ENCODE measurements at regions not wholly inside any gene's neighbourhood (a gene's known extent, or its start where the extent isn't known, plus 50 kb on each side); places are given as distances from the start of the nearest gene placed in this dataset.
"Not testable (repeated sequence)": the region's sequence is repeated elsewhere in the genome, so short reads cannot be mapped to it uniquely, and the experiment has no call there.

DNA sequence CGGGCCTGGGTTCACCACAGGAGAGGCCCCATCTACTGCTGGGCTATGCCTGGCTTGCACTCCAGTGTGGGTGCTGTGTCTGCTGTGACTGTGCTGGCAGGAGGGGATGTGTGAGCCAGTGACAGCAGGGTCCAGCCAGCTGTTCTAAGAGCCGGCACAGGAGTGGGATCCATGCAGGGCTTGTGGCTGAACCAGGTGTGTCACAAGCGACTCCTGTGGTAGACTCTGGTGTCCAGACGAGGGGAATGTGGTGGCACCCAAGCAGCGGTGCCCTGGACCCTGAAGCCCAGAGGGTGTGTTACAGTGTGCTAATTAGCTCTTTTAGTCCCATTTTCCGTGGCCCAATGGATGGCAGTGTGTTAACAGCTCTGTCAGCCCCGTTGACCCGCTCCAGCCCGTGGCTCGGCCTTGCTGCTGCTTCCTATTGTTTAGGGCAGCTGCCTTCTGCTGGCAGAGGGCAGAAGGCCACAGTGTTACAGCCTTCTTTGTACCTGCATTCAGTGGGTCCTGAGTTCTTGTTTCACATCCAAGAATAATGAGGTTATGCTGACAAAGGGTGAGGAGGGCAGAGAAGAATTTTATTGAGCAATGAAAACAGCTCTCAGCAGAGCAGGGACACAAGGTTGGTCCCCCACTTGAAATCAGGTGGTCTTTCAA lies 78.5 kb upstream of the RNU6-1 start:
- DNase-seq (ENCODE audit: low spot score): no peak

DNA sequence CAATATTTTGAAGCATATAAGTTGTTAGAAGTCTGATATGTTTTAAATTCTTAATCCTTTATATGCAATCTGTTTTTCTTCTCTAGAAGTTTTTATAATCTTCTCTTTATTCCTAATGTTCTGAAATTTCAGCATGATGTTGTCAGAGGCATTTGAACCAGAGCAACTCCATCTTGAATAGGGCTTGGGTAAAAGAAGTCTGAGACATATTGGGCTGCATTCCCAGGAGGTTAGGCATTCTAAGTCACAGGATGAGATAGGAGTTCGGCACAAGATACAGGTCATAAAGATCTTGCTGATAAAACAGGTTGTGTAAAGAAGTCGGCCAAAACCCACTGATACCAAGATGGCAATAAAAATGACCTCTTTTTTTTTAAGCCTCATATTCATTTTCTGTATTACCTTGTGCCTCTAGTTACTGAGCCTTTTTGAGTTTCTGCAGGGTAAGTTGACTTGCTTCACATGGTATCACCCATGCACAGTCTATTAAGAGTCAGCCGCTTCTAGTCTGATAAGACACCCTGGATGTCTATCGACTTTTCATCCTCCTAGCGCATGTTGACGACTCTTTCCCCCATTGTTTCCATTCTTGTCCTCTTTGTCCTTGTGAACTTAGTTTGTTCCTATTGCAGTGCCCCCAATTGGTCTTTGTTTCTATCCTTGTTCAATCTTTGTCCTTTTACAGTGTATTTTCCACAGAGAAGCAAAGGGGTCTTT lies 80.8 kb upstream of the RNU6-1 start:
- no peak for DNase-seq (ENCODE audit: low spot score)

DNA sequence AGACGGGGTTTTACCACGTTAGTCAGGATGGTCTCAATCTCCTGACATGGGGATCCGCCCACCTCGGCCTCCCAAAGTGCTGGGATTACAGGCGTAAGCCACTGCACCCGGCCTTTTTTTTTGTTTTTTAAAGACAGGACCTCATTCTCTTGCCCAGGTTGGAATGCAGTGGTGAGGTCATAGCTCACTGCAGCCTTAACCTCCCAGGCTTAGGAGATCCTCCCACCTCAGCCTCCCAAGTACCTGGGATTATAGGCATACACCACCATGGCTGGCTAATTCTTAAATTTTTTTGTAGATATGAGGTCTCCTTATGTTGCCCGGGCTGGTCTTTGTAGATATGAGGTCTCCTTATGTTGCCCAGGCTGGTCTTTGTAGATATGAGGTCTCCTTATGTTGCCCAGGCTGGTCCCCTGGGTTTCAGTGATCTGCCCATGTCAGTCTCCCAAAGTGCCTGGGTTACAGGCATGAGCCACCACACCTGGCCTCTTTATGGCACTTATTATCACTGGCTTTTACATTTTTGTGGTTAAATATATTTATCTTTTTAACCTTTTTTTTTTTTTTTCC lies 82.3 kb upstream of the RNU6-1 start:
- no peak for DNase-seq (ENCODE audit: low spot score)

DNA sequence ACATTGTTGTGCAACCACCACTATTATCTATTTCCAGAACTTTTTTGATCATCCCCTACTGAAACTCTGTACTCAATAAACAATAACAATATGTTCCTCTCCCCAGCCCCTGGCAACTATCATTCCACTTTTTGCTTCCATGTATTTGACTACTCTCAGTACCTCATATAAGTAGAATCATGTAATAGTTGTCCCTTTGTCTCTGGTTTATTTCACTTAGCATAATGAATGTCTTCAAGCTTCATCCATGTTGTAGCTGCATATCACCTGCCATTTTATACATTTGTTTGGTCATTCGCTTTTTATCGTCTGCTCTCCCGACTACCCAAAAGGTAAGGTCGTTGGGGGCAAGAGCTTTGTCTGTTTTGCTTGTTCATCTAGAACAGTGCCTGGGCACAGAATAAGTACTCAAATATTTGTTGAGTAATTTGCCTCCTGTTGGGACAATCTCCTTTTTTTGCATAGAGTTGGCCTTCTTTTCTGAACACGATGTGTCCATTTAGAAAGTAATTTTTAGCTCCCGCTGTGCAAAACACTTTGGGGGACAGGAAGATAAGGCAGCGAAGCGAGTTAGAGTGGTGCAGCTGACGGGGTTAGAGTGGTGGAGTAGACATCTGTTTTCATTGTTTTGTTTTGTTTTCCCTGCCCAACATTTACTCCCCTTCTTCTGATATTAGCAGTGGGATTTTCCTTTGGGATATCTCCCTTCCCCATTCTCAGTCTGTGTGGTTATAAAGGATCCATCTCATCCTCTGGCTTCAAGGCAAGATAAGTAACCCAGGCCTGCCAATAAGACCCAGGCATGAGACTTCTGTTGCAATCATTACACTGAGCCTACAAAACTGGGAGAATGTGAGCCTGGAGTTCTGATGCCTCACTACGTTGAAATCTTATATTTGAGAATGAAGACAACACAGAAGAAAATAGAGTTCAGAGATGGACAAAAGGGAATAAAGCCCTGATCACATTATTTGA lies 83.4 kb upstream of the RNU6-1 start:
- no peak for DNase-seq (ENCODE audit: low spot score)

DNA sequence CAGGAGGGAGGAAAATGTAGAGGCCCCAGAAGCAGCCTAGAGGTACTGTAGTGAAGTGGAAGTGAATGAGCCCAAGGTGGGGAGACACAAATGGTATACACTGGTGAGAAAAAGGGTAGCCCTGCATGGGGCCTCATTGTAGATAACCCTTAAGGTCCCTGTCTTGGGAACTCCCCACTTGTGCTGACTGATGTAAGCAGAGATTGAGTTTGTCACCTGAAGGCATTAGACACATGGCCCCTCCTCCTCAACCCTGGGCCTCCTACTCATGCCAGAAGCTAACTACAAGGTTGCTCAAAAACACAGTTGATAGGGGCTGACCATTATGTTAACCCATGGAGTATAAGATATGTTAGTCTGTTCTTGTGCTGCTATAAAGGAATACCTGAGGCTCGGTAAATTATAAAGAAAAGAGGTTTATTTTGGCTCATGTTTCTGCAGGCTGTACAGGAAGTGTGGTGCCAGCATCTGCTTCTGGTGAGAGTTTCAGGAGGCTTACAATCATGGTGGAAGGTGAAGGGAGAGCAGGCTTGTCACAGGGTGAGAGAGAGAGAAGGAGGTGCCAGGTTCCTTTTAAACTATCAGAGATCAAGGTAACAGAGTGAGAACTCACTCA lies 84.6 kb upstream of the RNU6-1 start:
- no peak for DNase-seq (ENCODE audit: low spot score)

DNA sequence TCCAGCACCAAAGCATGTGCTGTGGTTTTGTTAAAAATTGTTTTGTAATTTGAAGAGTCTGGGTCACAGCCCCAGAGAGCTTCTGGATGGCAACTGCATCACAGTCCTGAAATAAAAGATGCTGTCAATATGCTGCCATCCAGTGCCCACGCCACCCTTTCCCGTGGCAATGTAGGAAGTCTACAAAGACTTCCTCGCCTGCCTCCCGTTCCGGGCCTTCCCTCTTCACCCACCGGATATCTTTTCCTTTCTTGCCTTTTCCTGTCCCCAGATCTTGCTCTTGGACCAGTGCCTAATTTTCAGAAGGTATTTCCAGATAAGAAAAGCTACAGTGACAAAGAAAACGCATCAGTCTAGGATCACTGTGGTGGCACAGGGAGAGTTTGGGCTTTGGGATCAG lies 85.3 kb upstream of the RNU6-1 start:
- DNase-seq (ENCODE audit: low spot score): no peak

DNA sequence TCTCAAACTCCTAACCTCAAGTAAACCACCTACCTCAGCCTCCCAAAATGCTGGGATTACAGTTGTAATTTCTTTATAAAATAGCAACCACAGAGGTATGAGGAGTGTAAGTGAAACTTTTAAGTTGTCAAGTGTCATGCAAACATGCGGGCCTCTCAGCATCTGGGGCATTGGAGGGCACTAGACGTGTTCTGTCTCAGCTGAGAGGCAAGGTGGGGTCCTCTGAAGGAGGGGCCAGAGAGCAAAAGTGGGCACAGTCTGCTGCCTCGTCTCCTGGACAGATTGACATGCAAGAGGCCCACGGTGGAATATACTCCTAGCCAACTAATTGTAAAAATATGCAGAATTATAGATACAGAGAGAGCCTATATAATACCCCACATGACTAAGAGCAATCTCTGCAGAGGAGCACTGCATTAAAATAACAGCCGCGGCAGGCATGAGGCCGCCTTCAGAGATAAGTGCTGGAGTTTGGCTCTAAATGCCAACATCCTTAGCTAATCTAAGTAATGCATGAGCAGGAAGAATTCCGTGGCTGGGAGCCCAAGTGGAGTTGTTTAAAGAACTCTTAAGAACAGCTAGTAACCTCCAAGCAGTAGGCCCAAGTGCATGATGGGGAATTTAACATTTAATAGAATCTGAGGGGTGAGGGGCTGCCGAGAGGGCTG lies 87.8 kb upstream of the RNU6-1 start:
- DNase-seq (ENCODE audit: low spot score): no peak

DNA sequence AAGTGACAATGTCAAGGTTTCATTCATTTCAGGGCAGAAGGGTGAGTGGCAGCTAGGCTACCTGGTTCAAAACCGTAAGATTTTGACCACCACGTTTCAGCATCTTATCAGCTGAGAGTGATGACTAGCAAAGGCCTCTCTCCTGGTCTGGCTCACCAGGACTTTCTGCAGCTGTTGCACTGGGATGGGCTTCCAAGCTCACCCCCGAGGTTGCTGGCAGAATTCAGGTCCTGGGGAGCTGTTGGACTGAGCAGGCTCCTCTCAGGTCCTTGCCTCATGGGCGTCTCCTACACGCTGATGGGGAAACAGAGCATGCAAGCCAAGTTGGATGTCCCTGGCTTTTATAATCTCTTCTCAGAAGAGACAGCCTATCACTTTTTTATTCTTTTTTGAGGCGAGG lies 88.8 kb upstream of the RNU6-1 start:
- DNase-seq (ENCODE audit: low spot score): no peak

DNA sequence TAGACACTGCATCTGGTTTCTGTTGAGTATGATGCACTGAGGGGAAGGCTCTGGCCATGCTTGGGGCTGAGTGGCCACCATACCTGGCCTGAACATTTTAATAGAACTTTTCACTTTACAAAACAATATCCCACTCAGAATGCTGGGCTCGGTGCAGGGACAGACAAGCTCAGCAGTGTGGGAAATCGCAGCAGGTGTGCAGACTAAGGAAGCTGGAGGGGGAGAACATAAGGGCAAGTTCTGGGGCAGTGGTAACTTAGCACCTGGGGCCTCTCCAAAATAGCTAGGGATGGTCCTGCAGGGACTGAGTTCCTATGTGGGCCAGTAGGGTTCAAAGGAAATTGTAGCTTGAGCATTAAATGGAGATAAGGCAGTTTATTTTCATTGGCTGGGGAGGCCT lies 90.9 kb upstream of the RNU6-1 start:
- no peak for DNase-seq (ENCODE audit: low spot score)

DNA sequence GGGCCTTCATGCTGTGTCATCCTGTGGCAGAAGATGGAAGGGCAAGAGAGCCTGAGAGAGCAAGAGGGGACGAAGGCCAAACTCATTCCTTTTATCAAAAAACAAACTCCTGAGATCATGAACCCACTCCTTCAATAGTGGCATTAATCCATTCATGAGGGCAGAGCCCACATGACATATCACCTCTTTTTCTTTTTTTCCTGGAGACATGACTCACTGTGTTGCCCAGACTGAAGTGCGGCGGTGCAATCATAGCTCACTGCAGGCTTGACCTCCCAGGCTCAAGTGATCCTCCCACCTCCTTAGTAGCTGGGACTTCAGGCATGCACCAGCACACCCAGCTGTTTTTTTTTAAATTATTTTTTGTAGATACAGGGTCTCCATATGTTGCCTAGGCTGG lies 92.0 kb upstream of the RNU6-1 start:
- peak; percentile 31 for DNase-seq (ENCODE audit: low spot score)

DNA sequence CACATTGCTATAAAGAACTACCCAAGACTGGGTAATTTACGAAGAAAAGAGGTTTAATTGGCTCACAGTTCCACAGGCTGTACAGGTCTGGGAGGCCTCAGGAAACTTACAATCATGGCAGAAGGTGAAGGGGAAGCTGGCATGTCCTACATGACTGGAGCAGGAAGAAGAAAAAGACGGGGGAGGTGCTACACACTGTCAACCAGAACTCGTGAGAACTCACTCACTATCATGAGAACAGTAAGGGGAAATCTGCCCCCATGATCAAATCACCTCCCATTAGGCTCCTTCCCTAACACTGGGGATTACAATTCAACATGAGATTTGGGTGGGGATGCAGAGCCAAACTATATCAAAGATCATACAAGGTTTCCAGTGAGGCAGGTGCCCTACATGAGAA lies 94.3 kb upstream of the RNU6-1 start:
- DNase-seq (ENCODE audit: low spot score): not testable (repeated sequence)

DNA sequence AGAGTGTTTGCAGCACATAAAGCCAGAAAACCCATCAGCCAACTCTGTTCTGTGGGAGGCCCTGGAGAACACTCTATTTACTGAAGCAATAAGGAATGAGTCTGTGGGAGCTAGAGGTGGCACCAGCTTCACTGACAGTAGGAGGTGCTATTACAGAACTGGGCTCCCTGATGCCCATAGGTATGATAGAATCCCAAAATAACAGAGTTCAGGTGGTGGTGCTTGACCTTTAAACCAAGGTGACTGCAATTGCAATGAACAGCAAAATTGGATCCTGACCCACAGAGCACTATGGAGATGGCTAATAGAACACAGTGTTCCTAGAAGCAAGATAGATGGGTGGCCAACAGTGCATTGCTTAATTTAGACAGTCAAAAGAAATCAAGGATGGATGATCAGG lies 95.4 kb upstream of the RNU6-1 start:
- no peak for DNase-seq (ENCODE audit: low spot score)

DNA sequence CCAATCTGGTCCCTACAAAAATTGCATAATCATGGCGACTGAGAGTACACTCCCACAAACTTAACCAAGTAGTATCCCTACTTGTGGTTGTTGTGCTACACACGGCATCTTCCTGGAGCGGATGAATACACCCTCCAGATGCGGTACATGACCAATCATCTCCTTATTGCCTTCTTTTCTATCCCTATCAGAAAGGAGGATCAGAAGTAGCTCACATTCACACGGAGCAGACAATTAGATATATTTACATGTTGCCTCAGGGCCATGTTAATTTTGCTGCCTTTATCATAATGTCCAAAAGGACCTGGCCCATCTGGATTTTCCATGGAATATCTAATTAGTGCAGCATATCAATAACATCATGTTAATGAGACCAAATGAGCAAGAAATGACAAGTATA lies 96.4 kb upstream of the RNU6-1 start:
- no peak for DNase-seq (ENCODE audit: low spot score)

DNA sequence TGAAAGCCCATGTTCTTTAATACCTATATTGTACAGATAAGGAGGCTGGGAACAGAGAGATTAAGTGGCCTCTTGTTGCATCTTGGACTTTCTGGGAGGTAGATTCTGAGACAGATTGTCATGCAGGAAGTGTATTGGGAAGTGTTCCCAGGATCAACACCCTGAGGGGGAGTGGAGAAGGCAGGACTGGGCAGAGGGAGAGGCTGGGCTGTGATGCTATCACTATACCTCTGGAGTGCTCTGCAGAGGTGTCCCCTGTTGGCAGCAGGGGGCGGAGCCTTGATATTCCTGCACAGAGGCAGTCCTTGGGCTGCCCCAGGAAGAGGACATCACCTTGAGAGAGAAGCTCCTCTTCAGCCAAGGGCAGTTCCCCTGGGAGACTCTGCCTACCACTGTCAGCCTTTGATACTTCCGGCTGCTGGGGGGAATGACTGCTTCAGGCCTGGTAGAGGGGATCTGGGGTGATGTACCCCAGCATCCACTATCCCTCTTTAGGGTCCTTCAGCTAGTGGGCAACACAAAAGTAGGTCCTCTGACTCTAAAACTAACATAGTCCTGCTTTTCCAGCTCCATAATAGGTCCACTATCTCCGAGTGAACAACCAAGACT lies 97.4 kb upstream of the RNU6-1 start:
- peak; percentile 48 for DNase-seq (ENCODE audit: low spot score)

DNA sequence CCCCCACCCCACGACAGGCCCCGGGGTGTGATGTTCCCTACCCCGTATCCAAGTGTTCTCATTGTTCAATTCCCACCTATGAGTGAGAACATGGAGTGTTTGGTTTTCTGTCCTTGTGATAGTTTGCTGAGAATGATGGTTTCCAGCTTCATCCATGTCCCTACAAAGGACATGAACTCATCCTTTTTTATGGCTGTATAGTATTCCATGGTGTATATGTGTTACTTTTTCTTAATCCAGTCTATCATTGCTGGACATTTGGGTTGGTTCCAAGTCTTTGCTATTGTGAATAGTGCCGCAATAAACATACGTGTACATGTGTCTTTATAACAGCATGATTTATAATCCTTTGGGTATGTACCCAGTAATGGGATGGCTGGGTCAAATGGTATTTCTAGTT lies 99.3 kb upstream of the RNU6-1 start:
- DNase-seq (ENCODE audit: low spot score): not testable (repeated sequence)

DNA sequence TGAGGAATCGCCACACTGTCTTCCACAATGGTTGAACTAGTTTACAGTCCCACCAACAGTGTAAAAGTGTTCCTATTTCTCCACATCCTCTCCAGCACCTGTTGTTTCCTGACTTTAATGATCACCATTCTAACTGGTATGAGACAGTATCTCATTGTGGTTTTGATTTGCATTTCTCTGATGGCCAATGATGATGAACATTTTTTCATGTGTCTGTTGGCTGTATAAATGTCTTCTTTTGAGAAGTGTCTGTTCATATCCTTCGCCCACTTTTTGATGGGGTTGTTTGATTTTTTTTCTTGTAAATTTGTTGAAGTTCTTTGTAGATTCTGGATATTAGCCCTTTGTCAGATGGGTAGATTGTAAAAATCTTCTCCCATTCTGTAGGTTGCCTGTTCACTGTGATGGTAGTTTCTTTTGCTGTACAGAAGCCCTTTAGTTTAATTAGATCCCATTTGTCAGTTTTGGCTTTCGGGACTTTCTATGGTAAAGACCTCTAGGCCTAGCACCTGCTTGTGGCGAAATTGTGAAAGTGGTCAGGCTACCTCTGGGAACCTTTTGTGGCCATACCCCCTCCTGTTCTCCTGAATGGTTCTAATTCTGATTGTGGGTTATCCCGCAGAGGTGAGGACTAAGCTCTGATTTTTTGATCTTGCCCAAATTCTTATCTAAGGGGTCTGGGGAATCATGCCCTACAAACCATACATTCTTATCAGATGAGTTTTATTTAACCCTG lies 99.9 kb upstream of the RNU6-1 start:
- not testable (repeated sequence) for DNase-seq (ENCODE audit: low spot score)

DNA sequence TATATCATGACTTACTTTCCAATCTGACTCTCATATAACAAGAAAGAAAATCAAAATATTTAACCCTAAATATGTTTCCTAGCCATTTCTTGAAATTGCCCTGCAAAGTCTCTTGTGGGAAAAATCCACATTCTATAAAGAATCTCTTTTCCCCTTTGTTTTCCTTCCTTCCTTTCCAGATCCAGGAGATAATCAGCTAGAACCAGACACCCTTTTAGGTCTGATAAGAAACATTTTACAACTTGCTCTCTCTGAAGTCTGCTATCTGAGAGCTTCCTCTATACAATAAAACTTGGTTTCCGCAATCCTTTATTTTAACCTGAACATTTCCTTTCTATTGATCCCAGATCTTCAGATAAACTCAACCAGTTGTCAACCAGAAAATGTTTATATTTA lies 100.5 kb upstream of the RNU6-1 start:
- DNase-seq (ENCODE audit: low spot score): no peak

DNA sequence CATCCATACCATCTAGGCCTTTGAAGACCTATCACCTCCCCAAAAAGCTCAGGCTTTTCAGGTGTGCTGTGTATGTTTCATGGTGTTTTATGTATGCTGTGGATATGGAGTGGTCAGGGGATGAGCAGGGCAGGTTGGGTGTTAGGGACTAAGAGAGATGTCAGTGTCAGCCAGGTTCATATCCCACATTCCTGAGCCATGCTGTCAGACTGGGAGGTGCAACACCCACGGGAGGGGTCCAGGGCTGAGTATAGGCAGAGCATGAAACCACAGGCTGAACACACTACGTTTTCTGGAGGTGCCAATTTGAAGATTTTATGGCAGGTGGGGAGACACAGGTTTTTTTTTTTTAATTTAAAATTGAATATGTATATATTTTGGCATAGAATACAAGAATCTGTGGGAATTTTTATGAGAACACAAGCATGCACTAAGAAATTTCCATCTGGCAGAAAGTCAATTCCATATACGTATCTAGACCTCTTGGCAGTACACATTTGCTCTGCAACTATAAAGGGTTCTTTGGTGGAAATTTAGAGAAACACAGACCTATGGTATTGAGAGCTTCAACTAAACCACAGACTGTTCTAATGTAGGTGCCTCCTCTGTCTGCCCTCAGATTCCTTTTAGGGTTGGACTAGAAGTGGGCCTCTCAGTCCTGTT lies 101.9 kb upstream of the RNU6-1 start:
- peak; percentile 88 for DNase-seq (ENCODE audit: low spot score)

DNA sequence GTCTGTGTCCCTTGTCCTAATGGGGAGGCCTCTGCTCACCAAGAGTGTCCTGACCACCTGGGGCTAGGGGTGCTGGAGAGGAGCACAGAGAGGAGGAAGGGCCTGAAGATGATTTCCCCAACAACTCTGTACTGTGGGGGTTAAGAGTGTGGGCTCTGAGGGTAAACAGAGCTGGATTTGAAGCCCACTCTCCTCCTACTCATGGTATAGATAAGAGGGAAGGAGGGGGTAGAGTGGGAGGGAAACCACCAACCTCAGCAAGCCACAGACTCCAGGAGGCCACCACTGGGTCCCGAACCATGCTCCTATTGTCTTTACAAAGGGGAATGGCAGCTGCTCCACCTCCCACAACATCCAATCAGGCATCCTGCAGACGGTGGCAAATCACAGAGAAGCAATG lies 103.6 kb upstream of the RNU6-1 start:
- DNase-seq (ENCODE audit: low spot score): no peak

All from HT-29 (cell line).